ENCODE measurements at regions not wholly inside any gene's neighbourhood (a gene's known extent, or its start where the extent isn't known, plus 50 kb on each side); places are given as distances from the start of the nearest gene placed in this dataset.

GRCh38 chr15:48052946-48053345, 67.8 kb upstream of the SLC24A5 start:
- Histone ChIP-seq H2AFZ (ENCODE audit: low read length) (no peak overlapping the region), H3K4me1 (ENCODE audit: insufficient read depth, low read length, poor library complexity, severe bottlenecking) (no peaks in the 10 kb centered on the region), H3K9me3 (ENCODE audit: insufficient read depth, low read depth, low read length) (no peaks in the 10 kb centered on the region; the same call in 1 of the 2 replicates), H3K4me2 (ENCODE audit: low read depth, low read length, poor library complexity, severe bottlenecking) (no peak overlapping the region), H3F3A (ENCODE audit: low read depth) (no peaks in the 10 kb centered on the region), H4K20me1 (ENCODE audit: insufficient read depth, low read length, poor library complexity, severe bottlenecking) (no peaks in the 10 kb centered on the region), H3K9me2 (replicated peaks; ENCODE audit: low read depth, low read length) (no peaks in the 10 kb centered on the region), H3K79me2 (ENCODE audit: insufficient read depth, low read length) (no peaks in the 10 kb centered on the region), H3K36me3 (ENCODE audit: insufficient read depth, low read length) (no peaks in the 10 kb centered on the region), H3K27me3 (ENCODE audit: insufficient read depth, low read length, poor library complexity, severe bottlenecking) (no peaks in the 10 kb centered on the region), H3K4me3 (ENCODE audit: low read length, poor library complexity, severe bottlenecking) (no peak overlapping the region), H3K9ac (ENCODE audit: low read depth, low read length, poor library complexity, severe bottlenecking) (no peak overlapping the region)
- TF ChIP-seq EZH2phosphoT487 (IDR thresholded peaks at IDR 0.05; ENCODE audit: borderline replicate concordance): no peak

DNA sequence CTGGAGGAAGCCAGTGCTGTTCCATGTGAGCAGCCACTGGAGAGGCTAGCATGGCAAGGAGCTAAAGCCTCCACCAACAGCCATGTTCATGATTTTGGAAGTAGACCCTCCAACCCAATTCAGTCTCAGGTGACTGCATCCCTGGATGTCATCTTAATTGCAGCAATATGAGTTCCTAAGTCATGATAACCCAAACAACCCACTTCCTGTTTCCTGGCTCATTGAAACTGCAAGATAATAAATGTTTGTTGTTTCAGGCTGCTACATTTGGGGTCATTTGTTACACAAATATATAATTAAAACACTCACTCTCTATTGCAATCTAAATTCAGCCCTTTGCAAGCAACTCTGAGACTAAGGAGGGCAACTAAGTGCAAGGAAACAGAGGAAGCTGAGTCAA, 62.4 kb upstream of the SLC24A5 start:
- H3K9me2 ChIP-seq (replicated peaks; ENCODE audit: low read depth, low read length): no peaks in the 10 kb centered on the region
- H3F3A ChIP-seq (ENCODE audit: low read depth): no peaks in the 10 kb centered on the region
- no peaks in the 10 kb centered on the region for H3K79me2 ChIP-seq (ENCODE audit: insufficient read depth, low read length)
- no peaks in the 10 kb centered on the region for H3K9me3 ChIP-seq (ENCODE audit: insufficient read depth, low read depth, low read length)
- no peak overlapping the region for H3K9ac ChIP-seq (ENCODE audit: low read depth, low read length, poor library complexity, severe bottlenecking)
- no peak for TF ChIP-seq EZH2phosphoT487 (IDR thresholded peaks at IDR 0.05; ENCODE audit: borderline replicate concordance)
- TF ChIP-seq CTCF (conservative IDR thresholded peaks at IDR 0.05; ENCODE audit: low read length): no peak
- no peak overlapping the region for H3K4me3 ChIP-seq (ENCODE audit: low read length, poor library complexity, severe bottlenecking)
- H4K20me1 ChIP-seq (ENCODE audit: insufficient read depth, low read length, poor library complexity, severe bottlenecking): no peaks in the 10 kb centered on the region
- H3K4me1 ChIP-seq (ENCODE audit: insufficient read depth, low read length, poor library complexity, severe bottlenecking): peaks cover 9% of the 10 kb centered on the region
- H2AFZ ChIP-seq (ENCODE audit: low read length): no peak overlapping the region
- no peaks in the 10 kb centered on the region for H3K27me3 ChIP-seq (ENCODE audit: insufficient read depth, low read length, poor library complexity, severe bottlenecking)
- H3K4me2 ChIP-seq (ENCODE audit: low read depth, low read length, poor library complexity, severe bottlenecking): no peak overlapping the region
- H3K36me3 ChIP-seq (ENCODE audit: insufficient read depth, low read length): no peaks in the 10 kb centered on the region

DNA sequence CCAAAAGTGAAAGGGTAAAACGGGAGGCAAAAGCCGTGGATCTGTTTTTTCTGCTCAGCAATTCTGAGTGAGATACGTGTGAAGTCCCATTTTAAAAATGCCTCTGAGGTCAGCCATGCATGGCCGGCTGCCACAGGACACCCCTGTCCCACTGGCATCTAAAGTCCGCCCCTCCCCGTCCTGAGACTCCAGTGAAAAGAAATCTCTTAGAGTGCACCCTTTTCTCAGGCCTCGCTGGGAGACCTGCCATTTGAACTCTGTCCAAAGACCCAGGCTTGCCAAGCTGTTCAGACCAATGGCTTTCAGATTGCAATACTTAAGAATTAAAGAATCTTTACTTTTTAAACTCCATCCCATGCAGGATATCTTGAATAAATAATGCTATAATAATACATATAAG, 61.0 kb upstream of the SLC24A5 start:
- H3K4me1 ChIP-seq (ENCODE audit: insufficient read depth, low read length, poor library complexity, severe bottlenecking): peaks cover 9% of the 10 kb centered on the region
- no peaks in the 10 kb centered on the region for H3F3A ChIP-seq (ENCODE audit: low read depth)
- H3K27me3 ChIP-seq (ENCODE audit: insufficient read depth, low read length, poor library complexity, severe bottlenecking): no peaks in the 10 kb centered on the region
- H3K9me2 ChIP-seq (replicated peaks; ENCODE audit: low read depth, low read length): no peaks in the 10 kb centered on the region
- H2AFZ ChIP-seq (ENCODE audit: low read length): no peak overlapping the region
- TF ChIP-seq CTCF (conservative IDR thresholded peaks at IDR 0.05; ENCODE audit: low read length) (no peak), EZH2phosphoT487 (IDR thresholded peaks at IDR 0.05; ENCODE audit: borderline replicate concordance) (no peak)
- H4K20me1 ChIP-seq (ENCODE audit: insufficient read depth, low read length, poor library complexity, severe bottlenecking): no peaks in the 10 kb centered on the region
- H3K9me3 ChIP-seq (ENCODE audit: insufficient read depth, low read depth, low read length): no peaks in the 10 kb centered on the region
- H3K9ac ChIP-seq (ENCODE audit: low read depth, low read length, poor library complexity, severe bottlenecking): no peak overlapping the region
- no peaks in the 10 kb centered on the region for H3K36me3 ChIP-seq (ENCODE audit: insufficient read depth, low read length)
- H3K4me2 ChIP-seq (ENCODE audit: low read depth, low read length, poor library complexity, severe bottlenecking): no peak overlapping the region
- no peaks in the 10 kb centered on the region for H3K79me2 ChIP-seq (ENCODE audit: insufficient read depth, low read length)
- H3K4me3 ChIP-seq (ENCODE audit: low read length, poor library complexity, severe bottlenecking): no peak overlapping the region

- no peak for TF ChIP-seq CTCF (conservative IDR thresholded peaks at IDR 0.05; ENCODE audit: low read length)
- no peak for TF ChIP-seq EZH2phosphoT487 (IDR thresholded peaks at IDR 0.05; ENCODE audit: borderline replicate concordance)
- H3K27me3 ChIP-seq (ENCODE audit: insufficient read depth, low read length, poor library complexity, severe bottlenecking): no peaks in the 10 kb centered on the region
- peaks cover 9% of the 10 kb centered on the region for H3K4me1 ChIP-seq (ENCODE audit: insufficient read depth, low read length, poor library complexity, severe bottlenecking)
- no peaks in the 10 kb centered on the region for H3K9me3 ChIP-seq (ENCODE audit: insufficient read depth, low read depth, low read length)
- no peaks in the 10 kb centered on the region for H4K20me1 ChIP-seq (ENCODE audit: insufficient read depth, low read length, poor library complexity, severe bottlenecking)
- H3K9me2 ChIP-seq (replicated peaks; ENCODE audit: low read depth, low read length): no peaks in the 10 kb centered on the region
- no peak overlapping the region for H2AFZ ChIP-seq (ENCODE audit: low read length)
- H3K4me2 ChIP-seq (ENCODE audit: low read depth, low read length, poor library complexity, severe bottlenecking): no peak overlapping the region
- no peaks in the 10 kb centered on the region for H3K79me2 ChIP-seq (ENCODE audit: insufficient read depth, low read length)
- H3F3A ChIP-seq (ENCODE audit: low read depth): no peaks in the 10 kb centered on the region
- H3K4me3 ChIP-seq (ENCODE audit: low read length, poor library complexity, severe bottlenecking): no peak overlapping the region
- H3K9ac ChIP-seq (ENCODE audit: low read depth, low read length, poor library complexity, severe bottlenecking): no peak overlapping the region
- H3K36me3 ChIP-seq (ENCODE audit: insufficient read depth, low read length): no peaks in the 10 kb centered on the region
Observed at GRCh38 chr15:48060396-48060795, 60.4 kb upstream of the SLC24A5 start.

All from Loucy (cell line).